Ovary (tissue), 3 donors: ENCODE measurements at regions not wholly inside any gene's neighbourhood (a gene's known extent, or its start where the extent isn't known, plus 50 kb on each side); places are given as distances from the start of the nearest gene placed in this dataset.

Source experiments
- POLR2A ChIP-seq: fragments of 450-650 bp; IDR thresholded peaks from one replicate; pipeline ENCODE4 v1.6.1; 2017; ENCODE audit warnings: antibody characterized with exemption, mild to moderate bottlenecking, moderate library complexity
- TF ChIP-seq, protein P1 (sequence below), 3 donors: fragments of 450-650 bp in 2 of 3; fragments of 200-600 bp in 1 of 3; IDR thresholded peaks; one replicate each; pipeline versions ENCODE4 v1.5.1 to v1.8.0; 2016 to 2022; ENCODE audit warnings: antibody characterized with exemption in 3 of 3, mild to moderate bottlenecking in 1 of 3
- donor health status: DM: no; HTN: no; CAD: no.

DNA sequence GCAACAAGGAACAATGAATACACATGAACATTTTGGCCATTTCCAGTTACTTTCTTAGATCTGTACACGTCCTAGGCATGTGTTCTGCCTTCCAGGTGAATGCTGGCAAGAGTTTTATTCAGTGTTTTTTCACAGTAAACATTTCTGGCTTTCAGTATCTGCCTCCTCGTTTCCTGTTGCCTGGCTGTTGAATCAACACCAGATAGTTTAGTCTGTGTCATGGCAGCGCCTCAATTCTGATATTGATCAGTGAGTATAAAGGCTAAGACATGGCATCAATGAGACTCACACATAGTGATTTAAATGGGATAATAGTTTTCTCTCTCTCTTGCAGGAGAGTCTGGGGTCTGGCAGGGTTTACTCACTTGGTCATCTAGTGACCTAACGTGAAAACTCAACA, 266.9 kb upstream of the SLCO3A1 start:
- TF ChIP-seq, protein P1, sequence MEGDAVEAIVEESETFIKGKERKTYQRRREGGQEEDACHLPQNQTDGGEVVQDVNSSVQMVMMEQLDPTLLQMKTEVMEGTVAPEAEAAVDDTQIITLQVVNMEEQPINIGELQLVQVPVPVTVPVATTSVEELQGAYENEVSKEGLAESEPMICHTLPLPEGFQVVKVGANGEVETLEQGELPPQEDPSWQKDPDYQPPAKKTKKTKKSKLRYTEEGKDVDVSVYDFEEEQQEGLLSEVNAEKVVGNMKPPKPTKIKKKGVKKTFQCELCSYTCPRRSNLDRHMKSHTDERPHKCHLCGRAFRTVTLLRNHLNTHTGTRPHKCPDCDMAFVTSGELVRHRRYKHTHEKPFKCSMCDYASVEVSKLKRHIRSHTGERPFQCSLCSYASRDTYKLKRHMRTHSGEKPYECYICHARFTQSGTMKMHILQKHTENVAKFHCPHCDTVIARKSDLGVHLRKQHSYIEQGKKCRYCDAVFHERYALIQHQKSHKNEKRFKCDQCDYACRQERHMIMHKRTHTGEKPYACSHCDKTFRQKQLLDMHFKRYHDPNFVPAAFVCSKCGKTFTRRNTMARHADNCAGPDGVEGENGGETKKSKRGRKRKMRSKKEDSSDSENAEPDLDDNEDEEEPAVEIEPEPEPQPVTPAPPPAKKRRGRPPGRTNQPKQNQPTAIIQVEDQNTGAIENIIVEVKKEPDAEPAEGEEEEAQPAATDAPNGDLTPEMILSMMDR (IDR thresholded peaks at IDR 0.05): no peak
- no peak for TF ChIP-seq POLR2A
